Thyroid gland (tissue), 4 donors: ENCODE measurements at regions not wholly inside any gene's neighbourhood (a gene's known extent, or its start where the extent isn't known, plus 50 kb on each side); places are given as distances from the start of the nearest gene placed in this dataset.

ENCODE experiments used
- CTCF ChIP-seq, 6 experiments: fragments of 200-600 bp in 3 of 6; fragments of 450-650 bp in 3 of 6; sonication (generic) in 3 of 6; IDR thresholded peaks; one replicate each; pipeline ENCODE4 v1.5.1; 2016 to 2019; ENCODE audit warnings: antibody characterized with exemption in 6 of 6, mild to moderate bottlenecking in 2 of 6, inconsistent platforms in 1 of 6, moderate library complexity in 1 of 6
- POLR2A ChIP-seq, 2 donors: fragments of 450-650 bp; IDR thresholded peaks; one replicate each; pipeline ENCODE4 v1.6.1; 2017; ENCODE audit warnings: antibody characterized with exemption in 2 of 2, mild to moderate bottlenecking in 2 of 2, moderate library complexity in 1 of 2

DNA sequence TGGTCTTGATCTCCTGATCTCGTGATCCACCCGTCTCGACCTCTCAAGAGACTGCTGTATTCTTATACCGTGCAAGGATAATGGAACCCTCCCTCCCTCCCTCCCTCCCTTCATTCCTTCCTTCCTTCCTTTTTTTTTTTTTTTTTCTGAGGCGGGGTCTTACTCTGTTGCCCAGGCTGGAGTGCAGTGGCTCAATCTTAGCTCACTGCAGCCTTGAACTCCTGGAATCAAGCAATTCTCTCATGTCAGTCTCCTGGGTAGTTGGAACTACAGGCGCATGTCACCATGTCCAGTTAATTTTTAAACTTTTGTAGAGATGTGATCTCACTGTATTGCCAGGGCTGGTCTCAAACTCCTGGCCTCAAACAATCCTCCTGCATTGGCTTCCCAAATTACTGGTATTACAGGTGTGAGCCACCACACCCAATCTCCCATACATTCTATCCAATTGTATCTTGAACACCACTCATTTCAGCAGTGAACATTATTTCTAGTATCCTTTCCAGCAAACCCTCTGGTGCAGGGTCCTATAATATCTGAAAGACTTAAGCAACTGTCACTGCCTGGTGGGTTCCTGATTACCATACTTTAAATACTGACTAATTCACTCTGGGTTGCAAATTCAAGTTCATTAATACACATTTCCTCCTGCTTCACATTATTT, 210.0 kb upstream of the ZNF217 start:
- no peak for TF ChIP-seq CTCF (IDR thresholded peaks at IDR 0.05)
- TF ChIP-seq POLR2A (IDR thresholded peaks at IDR 0.05), result no peak
